ENCODE measurements at regions not wholly inside any gene's neighbourhood (a gene's known extent, or its start where the extent isn't known, plus 50 kb on each side); places are given as distances from the start of the nearest gene placed in this dataset.

DNA sequence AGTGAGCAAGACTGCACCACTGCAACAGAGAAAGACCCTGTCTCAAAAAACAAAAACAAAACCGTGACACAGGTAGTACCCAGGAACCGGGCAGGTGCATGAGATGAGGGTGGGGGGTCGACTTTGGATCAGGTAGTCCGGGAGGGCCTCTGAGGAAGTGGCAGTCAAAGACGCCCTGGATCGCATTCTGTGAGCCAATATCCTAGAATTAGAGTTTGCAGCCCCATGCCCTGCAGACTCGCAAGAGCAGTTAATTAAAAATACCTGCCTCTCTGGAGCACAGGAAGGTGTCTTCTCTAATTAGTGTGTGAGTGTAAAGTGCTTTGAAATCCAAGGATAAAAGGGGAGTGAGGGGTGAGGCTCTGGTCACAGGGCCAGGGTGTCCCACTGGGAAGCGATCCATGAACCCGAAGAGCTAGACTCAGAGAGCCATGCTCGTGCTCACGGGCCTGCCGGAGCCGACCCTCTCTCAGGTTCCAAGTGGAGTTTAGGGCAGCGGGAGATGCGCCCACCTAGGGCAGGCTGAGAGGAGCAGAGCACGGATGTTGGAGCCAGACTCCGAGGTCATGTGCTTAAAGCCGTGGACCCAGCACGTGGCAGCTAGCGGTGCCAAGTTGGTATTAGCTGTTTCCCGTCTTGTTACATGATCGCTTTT, 74.7 kb upstream of the PTPN1 start:
- TF ChIP-seq, protein P1, sequence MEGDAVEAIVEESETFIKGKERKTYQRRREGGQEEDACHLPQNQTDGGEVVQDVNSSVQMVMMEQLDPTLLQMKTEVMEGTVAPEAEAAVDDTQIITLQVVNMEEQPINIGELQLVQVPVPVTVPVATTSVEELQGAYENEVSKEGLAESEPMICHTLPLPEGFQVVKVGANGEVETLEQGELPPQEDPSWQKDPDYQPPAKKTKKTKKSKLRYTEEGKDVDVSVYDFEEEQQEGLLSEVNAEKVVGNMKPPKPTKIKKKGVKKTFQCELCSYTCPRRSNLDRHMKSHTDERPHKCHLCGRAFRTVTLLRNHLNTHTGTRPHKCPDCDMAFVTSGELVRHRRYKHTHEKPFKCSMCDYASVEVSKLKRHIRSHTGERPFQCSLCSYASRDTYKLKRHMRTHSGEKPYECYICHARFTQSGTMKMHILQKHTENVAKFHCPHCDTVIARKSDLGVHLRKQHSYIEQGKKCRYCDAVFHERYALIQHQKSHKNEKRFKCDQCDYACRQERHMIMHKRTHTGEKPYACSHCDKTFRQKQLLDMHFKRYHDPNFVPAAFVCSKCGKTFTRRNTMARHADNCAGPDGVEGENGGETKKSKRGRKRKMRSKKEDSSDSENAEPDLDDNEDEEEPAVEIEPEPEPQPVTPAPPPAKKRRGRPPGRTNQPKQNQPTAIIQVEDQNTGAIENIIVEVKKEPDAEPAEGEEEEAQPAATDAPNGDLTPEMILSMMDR (IDR thresholded peaks at IDR 0.05; ENCODE audit: extremely low read depth, missing control alignments), result no peak
- no peak for DNase-seq (ENCODE audit: low spot score)

DNA sequence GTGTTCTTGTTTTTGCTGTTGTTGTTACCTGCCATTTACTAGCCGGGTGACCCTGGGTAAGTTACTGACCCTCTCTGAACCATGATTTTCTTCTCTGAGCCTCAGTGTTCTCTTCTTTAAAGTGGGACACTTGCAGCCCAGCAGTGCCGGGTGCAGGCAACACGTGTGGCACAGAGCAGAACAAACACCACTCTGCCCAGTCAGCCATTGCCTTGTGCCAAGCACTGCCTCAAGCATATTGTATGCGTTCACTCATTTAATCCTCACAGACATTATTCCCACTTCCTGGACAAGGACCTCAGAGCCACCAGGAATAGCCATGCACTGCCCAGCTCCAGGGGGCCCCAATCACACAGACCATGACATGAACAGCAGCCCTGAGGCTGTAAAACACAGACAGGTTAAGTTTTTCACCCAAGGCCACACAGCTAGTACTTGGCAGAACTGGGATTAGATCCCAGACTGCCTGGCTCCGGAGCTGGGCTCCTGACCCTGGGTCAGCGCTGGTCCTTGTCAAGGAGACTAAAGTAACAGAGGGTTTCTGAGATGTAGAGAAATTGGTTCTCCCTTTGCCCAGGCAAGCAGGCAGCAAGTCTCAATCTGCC, 74.0 kb upstream of the PTPN1 start:
- TF ChIP-seq, protein P1 (IDR thresholded peaks at IDR 0.05; ENCODE audit: extremely low read depth, missing control alignments), result no peak
- DNase-seq (ENCODE audit: low spot score), result no peak

DNA sequence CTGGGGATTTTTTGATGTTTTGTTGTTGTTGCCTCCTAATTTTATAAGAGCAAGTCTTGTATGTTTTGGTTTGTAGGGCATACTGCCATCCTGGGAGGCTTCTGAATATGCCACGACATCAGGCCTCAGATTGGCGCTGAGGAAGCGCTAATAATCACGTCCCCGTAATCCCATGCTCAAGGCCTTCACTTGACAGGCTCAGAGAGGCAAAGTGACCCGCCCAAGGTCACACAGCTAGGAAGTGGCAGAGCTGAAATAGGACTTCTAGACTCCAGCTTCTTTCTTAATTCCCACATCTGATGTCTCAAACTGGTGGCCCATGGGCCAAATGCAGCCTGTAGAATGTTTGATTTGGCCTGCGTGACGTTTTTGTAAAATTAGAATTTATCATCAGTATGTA, 73.5 kb upstream of the PTPN1 start:
- TF ChIP-seq, protein P1 (IDR thresholded peaks at IDR 0.05; ENCODE audit: extremely low read depth, missing control alignments), result no peak
- DNase-seq (ENCODE audit: low spot score), result no peak

- TF ChIP-seq, protein P1 (IDR thresholded peaks at IDR 0.05; ENCODE audit: extremely low read depth, missing control alignments), result no peak
- no peak for DNase-seq (ENCODE audit: low spot score)
Observed at GRCh38 chr20:50438986-50439407, 71.2 kb upstream of the PTPN1 start.

DNA sequence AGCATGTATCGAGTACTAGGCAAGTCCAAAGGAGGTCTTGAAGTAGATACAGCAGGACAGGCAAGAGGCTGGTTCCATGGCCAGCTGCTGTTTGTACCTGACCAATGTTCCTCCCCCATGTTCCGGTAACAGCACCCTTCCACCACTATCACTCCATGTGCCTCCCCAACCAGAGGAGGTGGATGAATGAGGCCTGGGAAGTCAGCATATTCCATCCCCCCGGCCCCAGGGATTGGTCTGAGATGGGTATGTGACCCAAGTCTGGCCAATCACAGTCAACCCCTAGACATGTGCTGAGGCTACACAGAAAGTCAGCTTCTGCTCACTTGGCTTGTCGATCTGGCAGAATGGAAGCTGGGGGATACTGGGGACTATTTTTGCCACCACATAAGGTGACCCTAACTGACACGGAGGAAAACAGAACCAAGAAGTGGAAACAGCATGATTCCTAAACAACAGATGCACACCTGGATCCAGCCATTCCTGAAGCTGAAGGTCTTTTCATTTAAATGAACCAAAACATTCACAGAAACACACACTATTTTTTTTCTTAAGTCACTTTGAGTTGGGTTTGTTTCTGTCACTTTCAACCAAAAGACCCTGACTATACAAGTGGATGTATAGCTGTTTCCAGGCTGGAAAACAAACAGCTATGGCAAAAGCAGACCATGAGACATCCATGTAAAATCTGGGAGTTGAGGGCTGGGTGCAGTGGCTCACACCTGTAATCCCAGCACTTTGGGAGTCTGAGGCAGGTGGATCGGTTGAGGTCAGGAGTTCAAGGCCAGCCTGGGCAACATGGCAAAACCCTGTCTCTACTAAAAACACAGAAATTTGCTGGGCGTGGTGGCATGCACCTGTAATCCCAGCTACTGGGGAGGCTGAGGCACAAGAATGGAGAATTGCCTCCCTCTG, 70.4 kb upstream of the PTPN1 start:
- DNase-seq (ENCODE audit: low spot score), result no peak
- TF ChIP-seq, protein P1 (IDR thresholded peaks at IDR 0.05; ENCODE audit: extremely low read depth, missing control alignments), result no peak

- TF ChIP-seq, protein P1 (IDR thresholded peaks at IDR 0.05; ENCODE audit: extremely low read depth, missing control alignments), result no peak
- no peak for DNase-seq (ENCODE audit: low spot score)
Observed at GRCh38 chr20:50442512-50442911, 67.7 kb upstream of the PTPN1 start.
